ENCODE measurements at regions not wholly inside any gene's neighbourhood (a gene's known extent, or its start where the extent isn't known, plus 50 kb on each side); places are given as distances from the start of the nearest gene placed in this dataset.

- H3K36me3 Mint-ChIP-seq: no peaks in the 10 kb centered on the region
- Histone ChIP-seq H4K20me1 (ENCODE audit: insufficient read depth, low read length) (no peaks in the 10 kb centered on the region), H3K4me1 (ENCODE audit: control insufficient read depth in 1 of 2, insufficient read depth in 2 of 2, low read length in 2 of 2) (no peaks in the 10 kb centered on the region), H3K27me3 (ENCODE audit: control insufficient read depth in 2 of 2, insufficient read depth in 2 of 2, low read length in 2 of 2) (no peaks in the 10 kb centered on the region), H3K4me2 (replicated peaks; ENCODE audit: extremely low read depth, low read length, poor library complexity, severe bottlenecking) (no peak overlapping the region), H3K9ac (ENCODE audit: insufficient read depth, low read length, poor library complexity, severe bottlenecking) (no peak overlapping the region), H2AFZ (ENCODE audit: insufficient read depth, low read depth, low read length, poor library complexity, severe bottlenecking) (no peak overlapping the region), H3K79me2 (ENCODE audit: insufficient read depth, low read length) (no peaks in the 10 kb centered on the region), H3K36me3 (replicated peaks in 1 of 2; ENCODE audit: control insufficient read depth in 1 of 2, insufficient read depth in 2 of 2, low read length in 2 of 2) (no peaks in the 10 kb centered on the region), H3K9me3 (replicated peaks in 1 of 2; ENCODE audit: control insufficient read depth in 1 of 2, insufficient read depth in 1 of 2, low read length in 2 of 2) (no peaks in the 10 kb centered on the region), H3K4me3 (replicated peaks in 1 of 3; ENCODE audit: low read depth in 2 of 3, low read length in 3 of 3) (no peak overlapping the region), H3K27ac (ENCODE audit: low read depth in 1 of 2, low read length in 2 of 2) (no peak overlapping the region)
- TF ChIP-seq CTCF (IDR thresholded peaks at IDR 0.05): no peak
- no peak overlapping the region for H3K27ac Mint-ChIP-seq
- peaks cover 0 to 4% (median 0%) of the 10 kb centered on the region in 3 donors for H3K27me3 Mint-ChIP-seq (ENCODE audit: low read depth in 3 of 3)
- no peak overlapping the region for H3K4me3 Mint-ChIP-seq
- no peak for DNase-seq
- peaks cover 6% of the 10 kb centered on the region for H3K4me1 Mint-ChIP-seq
- peaks cover 0 to 3% (median 0%) of the 10 kb centered on the region in 7 donors for H3K9me3 Mint-ChIP-seq
- WGBS (ENCODE audit: insufficient coverage): 100% methylated on average over 1 of the region's 2 CpGs
- intact Hi-C loops (cut with micrococcal nuclease): no loop called here
Observed at GRCh38 chr9:108521063-108521590, 334.7 kb downstream of the ACTL7B start.

- Histone ChIP-seq H3K4me1 (ENCODE audit: control insufficient read depth in 1 of 2, insufficient read depth in 2 of 2, low read length in 2 of 2) (no peaks in the 10 kb centered on the region), H3K27ac (ENCODE audit: low read depth in 1 of 2, low read length in 2 of 2) (no peak overlapping the region), H3K79me2 (ENCODE audit: insufficient read depth, low read length) (no peaks in the 10 kb centered on the region), H3K9ac (ENCODE audit: insufficient read depth, low read length, poor library complexity, severe bottlenecking) (no peak overlapping the region), H2AFZ (ENCODE audit: insufficient read depth, low read depth, low read length, poor library complexity, severe bottlenecking) (no peak overlapping the region), H3K36me3 (replicated peaks in 1 of 2; ENCODE audit: control insufficient read depth in 1 of 2, insufficient read depth in 2 of 2, low read length in 2 of 2) (no peaks in the 10 kb centered on the region), H4K20me1 (ENCODE audit: insufficient read depth, low read length) (no peaks in the 10 kb centered on the region), H3K9me3 (replicated peaks in 1 of 2; ENCODE audit: control insufficient read depth in 1 of 2, insufficient read depth in 1 of 2, low read length in 2 of 2) (no peaks in the 10 kb centered on the region), H3K4me2 (replicated peaks; ENCODE audit: extremely low read depth, low read length, poor library complexity, severe bottlenecking) (no peak overlapping the region), H3K4me3 (replicated peaks in 1 of 3; ENCODE audit: low read depth in 2 of 3, low read length in 3 of 3) (no peak overlapping the region), H3K27me3 (ENCODE audit: control insufficient read depth in 2 of 2, insufficient read depth in 2 of 2, low read length in 2 of 2) (no peaks in the 10 kb centered on the region)
- Mint-ChIP-seq H3K27me3 (ENCODE audit: low read depth in 3 of 3) (peaks cover 0 to 4% (median 0%) of the 10 kb centered on the region in 3 donors), H3K4me1 (peaks cover 9% of the 10 kb centered on the region), H3K36me3 (no peaks in the 10 kb centered on the region), H3K9me3 (peaks cover 0 to 3% (median 0%) of the 10 kb centered on the region in 7 donors), H3K27ac (no peak overlapping the region), H3K4me3 (no peak overlapping the region)
- no peak for TF ChIP-seq CTCF (IDR thresholded peaks at IDR 0.05)
- 100% methylated on average over 2 of the region's 2 CpGs for WGBS (ENCODE audit: insufficient coverage)
- intact Hi-C loops (cut with micrococcal nuclease): no loop called here
- DNase-seq: no peak
Observed at GRCh38 chr9:108519437-108519836, 336.3 kb downstream of the ACTL7B start.

All from CD14-positive monocyte (primary cell).